PC-9 (cell line): ENCODE measurements at regions not wholly inside any gene's neighbourhood (a gene's known extent, or its start where the extent isn't known, plus 50 kb on each side); places are given as distances from the start of the nearest gene placed in this dataset.

Source experiments
- BruUV-seq: library from RNA; stranded (reverse); fragments of 400-500 nt; replicated peaks from 2 replicates; lab custom pipeline; 2021; lab: Mats Ljungman, UMichigan
- CTCF ChIA-PET: fragments of 300-600 bp; sonication (Branson Sonifier 250); formaldehyde crosslinking; loops from one replicate; lab custom pipeline; 2022; ENCODE audit warnings: antibody characterized with exemption; lab: Charles Lee
- POLR2A ChIA-PET: fragments of 300-600 bp; sonication (Branson Sonifier 250); formaldehyde crosslinking; loops from one replicate; lab custom pipeline; 2022; ENCODE audit warnings: antibody characterized with exemption; ENCODE audit not compliant: unreplicated experiment; lab: Charles Lee
- DNase-seq, 2 experiments: peaks; one replicate each; pipeline versions ENCODE4 v3.0.0 to v3.0.0-alpha.2; 2015 to 2022; ENCODE audit warnings: mixed read lengths in 1 of 2
- H2AFZ ChIP-seq: fragments of 200-600 bp; sonication (generic); 2 replicates; pipeline ENCODE4 v1.8.1; 2017; ENCODE audit warnings: antibody characterized with exemption
- H3F3A ChIP-seq: fragments of 200-600 bp; sonication (generic); 2 replicates; pipeline ENCODE4 v1.8.1; 2017; ENCODE audit warnings: antibody characterized with exemption, mild to moderate bottlenecking, low read depth; ENCODE audit not compliant: insufficient read depth
- H3K27ac ChIP-seq: fragments of 200-600 bp; sonication (generic); 2 replicates; pipeline ENCODE4 v1.6.1; 2016; ENCODE audit warnings: mixed run types
- H3K27me3 ChIP-seq: fragments of 200-600 bp; sonication (generic); 2 replicates; pipeline ENCODE4 v1.6.1; 2016; ENCODE audit warnings: low read depth, mixed run types; ENCODE audit not compliant: insufficient read depth
- H3K36me3 ChIP-seq: fragments of 200-600 bp; sonication (generic); 2 replicates; pipeline ENCODE4 v1.6.1; 2016; ENCODE audit warnings: low read depth, mixed run types
- H3K4me1 ChIP-seq: fragments of 200-600 bp; sonication (generic); replicated peaks from 2 replicates; pipeline ENCODE4 v1.6.1; 2016; ENCODE audit warnings: mixed run types; ENCODE audit not compliant: insufficient read depth
- H3K4me2 ChIP-seq: fragments of 200-600 bp; sonication (generic); 2 replicates; pipeline ENCODE4 v1.6.1; 2017; ENCODE audit warnings: mixed run types
- H3K4me3 ChIP-seq: fragments of 200-600 bp; sonication (generic); 2 replicates; pipeline ENCODE4 v1.6.1; 2016; ENCODE audit warnings: mixed run types
- H3K79me2 ChIP-seq: fragments of 200-600 bp; sonication (generic); 2 replicates; pipeline ENCODE4 v1.6.1; 2017; ENCODE audit warnings: low read depth, mixed run types
- H3K9me2 ChIP-seq: fragments of 200-600 bp; sonication (generic); 2 replicates; pipeline ENCODE4 v1.8.1; 2017; ENCODE audit warnings: mild to moderate bottlenecking; ENCODE audit not compliant: insufficient read depth
- H3K9me3 ChIP-seq: fragments of 200-600 bp; sonication (generic); 2 replicates; pipeline ENCODE4 v1.8.1; 2016; ENCODE audit warnings: low read depth; ENCODE audit not compliant: insufficient read depth
- H4K20me1 ChIP-seq: fragments of 200-600 bp; sonication (generic); 2 replicates; pipeline ENCODE4 v1.8.1; 2017; ENCODE audit not compliant: insufficient read depth
- CTCF ChIP-seq: fragments of 200-600 bp; sonication (generic); conservative IDR thresholded peaks from 2 replicates; pipeline ENCODE4 v1.6.1; 2017; ENCODE audit warnings: mixed run types, antibody characterized with exemption, mild to moderate bottlenecking, moderate library complexity
- EZH2 ChIP-seq: fragments of 200-600 bp; sonication (generic); IDR thresholded peaks from 2 replicates; pipeline ENCODE4 v1.8.0; 2017; ENCODE audit warnings: antibody characterized with exemption, low read depth
- intact Hi-C: fragments of 100-400 bp; cut with micrococcal nuclease; formaldehyde crosslinking; loops from one replicate; pipeline ENCODE4 v1.10.0; 2022; ENCODE audit not compliant: unreplicated experiment

GRCh38 chr17:14935845-14936485, 329.2 kb downstream of the PMP22 start:
- CTCF ChIA-PET, result no interaction called here
- Histone ChIP-seq H3K4me1 (no peaks in the 10 kb centered on the region), H3K79me2 (no peaks in the 10 kb centered on the region), H3K4me2 (no peak overlapping the region), H2AFZ (no peak overlapping the region), H3K27ac (no peak overlapping the region), H4K20me1 (no peaks in the 10 kb centered on the region), H3F3A (no peaks in the 10 kb centered on the region), H3K9me2 (no peaks in the 10 kb centered on the region), H3K36me3 (no peaks in the 10 kb centered on the region), H3K9me3 (no peaks in the 10 kb centered on the region), H3K4me3 (no peak overlapping the region), H3K27me3 (no peaks in the 10 kb centered on the region)
- no TSS peak for BruUV-seq
- intact Hi-C loops, result no loop called here
- POLR2A ChIA-PET, result no interaction called here
- DNase-seq, result no peak
- TF ChIP-seq CTCF (no peak), EZH2 (no peak)

DNA sequence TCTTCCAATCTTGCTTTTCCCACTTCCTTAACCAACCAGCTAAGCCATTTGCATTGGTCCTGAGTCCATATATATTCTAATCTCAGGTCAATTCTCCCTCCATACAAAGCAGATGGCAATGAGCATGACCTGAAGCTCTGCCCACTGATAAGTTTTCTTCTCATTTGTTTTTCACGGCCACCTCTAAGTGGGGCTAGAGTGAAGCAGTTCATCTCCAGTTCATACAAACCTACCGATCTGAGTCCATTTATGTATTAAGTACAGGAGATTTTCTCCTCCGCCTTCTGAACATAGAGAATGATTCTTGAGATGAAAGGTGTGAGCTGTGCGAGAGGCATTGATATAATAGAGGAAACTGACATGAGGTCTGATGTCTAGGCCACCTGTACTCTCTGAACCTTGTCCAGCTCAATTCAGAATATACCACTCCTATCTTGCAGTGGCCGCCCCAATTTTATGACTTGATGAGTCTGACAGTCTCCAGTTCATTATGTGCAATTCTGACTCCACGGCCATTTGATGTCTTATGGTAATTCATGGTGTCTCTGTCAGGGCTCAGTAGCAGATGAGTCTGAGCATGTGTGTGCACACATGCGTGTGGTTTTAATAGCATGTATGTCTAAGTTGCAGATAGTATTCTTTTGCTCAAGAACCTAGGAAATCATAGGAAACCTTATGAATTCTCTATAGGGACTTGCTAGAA, 329.8 kb downstream of the PMP22 start:
- TF ChIP-seq EZH2 (no peak), CTCF (no peak)
- Histone ChIP-seq H3K27ac (no peak overlapping the region), H3K9me2 (no peaks in the 10 kb centered on the region), H3K4me1 (no peaks in the 10 kb centered on the region), H3K4me3 (no peak overlapping the region), H3K9me3 (no peaks in the 10 kb centered on the region), H3K36me3 (no peaks in the 10 kb centered on the region), H3K79me2 (no peaks in the 10 kb centered on the region), H2AFZ (no peak overlapping the region), H3F3A (no peaks in the 10 kb centered on the region), H3K4me2 (no peak overlapping the region), H3K27me3 (no peaks in the 10 kb centered on the region), H4K20me1 (no peaks in the 10 kb centered on the region)
- BruUV-seq, result no TSS peak
- DNase-seq, result no peak
- CTCF ChIA-PET, result no interaction called here
- POLR2A ChIA-PET, result no interaction called here
- intact Hi-C loops, result no loop called here

DNA sequence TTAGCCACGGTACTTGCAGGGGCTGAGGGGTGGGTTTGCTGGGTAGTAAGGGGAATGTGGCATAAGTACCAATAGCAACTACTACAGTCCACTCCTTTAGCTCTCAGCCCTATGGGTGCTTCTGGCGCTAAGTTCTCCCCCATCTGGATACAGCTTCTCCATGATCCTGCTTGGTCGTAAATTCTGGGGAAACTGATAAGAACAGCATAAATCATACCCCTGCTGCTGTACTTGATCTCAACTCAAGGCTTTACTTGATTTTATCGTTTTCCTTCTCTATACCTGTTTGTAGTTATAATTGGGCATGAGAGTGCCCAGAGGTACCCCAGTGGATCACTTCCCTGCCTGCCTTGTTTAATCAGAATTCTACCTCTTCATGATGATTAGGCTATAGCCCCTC, 331.4 kb downstream of the PMP22 start:
- Histone ChIP-seq H2AFZ (no peak overlapping the region), H3K9me3 (no peaks in the 10 kb centered on the region), H3K36me3 (no peaks in the 10 kb centered on the region), H3K4me2 (no peak overlapping the region), H4K20me1 (no peaks in the 10 kb centered on the region), H3K27ac (no peak overlapping the region), H3K4me3 (no peak overlapping the region), H3K4me1 (no peaks in the 10 kb centered on the region), H3K79me2 (no peaks in the 10 kb centered on the region), H3K27me3 (0 out of 2 replicates have a peak, but pooled peaks cover 5% of the 10 kb centered on the region), H3F3A (no peaks in the 10 kb centered on the region), H3K9me2 (no peaks in the 10 kb centered on the region)
- TF ChIP-seq EZH2 (no peak), CTCF (no peak)
- intact Hi-C loops, result no loop called here
- DNase-seq, result no peak
- POLR2A ChIA-PET, result no interaction called here
- BruUV-seq, result no TSS peak
- CTCF ChIA-PET, result no interaction called here
